Activated T-cell treated with anti-CD3 and anti-CD28 coated beads for 24 hours (primary cell): ENCODE measurements at regions not wholly inside any gene's neighbourhood (a gene's known extent, or its start where the extent isn't known, plus 50 kb on each side); places are given as distances from the start of the nearest gene placed in this dataset.
"Not testable (repeated sequence)": the region's sequence is repeated elsewhere in the genome, so short reads cannot be mapped to it uniquely, and the experiment has no call there.

Experiments
- DNase-seq: peaks from one replicate; pipeline ENCODE4 v3.0.0-alpha.2; 2020; ENCODE audit warnings: low read depth

DNA sequence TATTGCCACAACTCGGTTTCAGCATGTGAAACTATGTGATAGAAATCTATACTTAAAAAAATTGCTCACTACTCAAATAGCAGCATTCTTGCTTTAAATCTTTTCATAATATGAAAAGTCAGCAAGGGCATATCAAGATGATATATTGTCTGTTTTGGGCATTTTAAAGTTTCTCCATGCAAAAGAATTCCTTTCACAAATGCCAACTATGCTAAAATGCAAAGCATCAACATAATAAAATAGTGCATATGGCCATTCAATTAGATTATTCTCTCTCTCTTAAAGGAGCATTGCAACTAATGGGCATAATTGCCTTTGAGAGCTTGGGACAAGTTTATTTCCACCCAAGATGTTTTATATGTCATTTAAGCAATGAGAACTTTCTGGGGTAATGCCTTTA is 475.1 kb downstream of the ZPLD1 start:
- no peak for DNase-seq

DNA sequence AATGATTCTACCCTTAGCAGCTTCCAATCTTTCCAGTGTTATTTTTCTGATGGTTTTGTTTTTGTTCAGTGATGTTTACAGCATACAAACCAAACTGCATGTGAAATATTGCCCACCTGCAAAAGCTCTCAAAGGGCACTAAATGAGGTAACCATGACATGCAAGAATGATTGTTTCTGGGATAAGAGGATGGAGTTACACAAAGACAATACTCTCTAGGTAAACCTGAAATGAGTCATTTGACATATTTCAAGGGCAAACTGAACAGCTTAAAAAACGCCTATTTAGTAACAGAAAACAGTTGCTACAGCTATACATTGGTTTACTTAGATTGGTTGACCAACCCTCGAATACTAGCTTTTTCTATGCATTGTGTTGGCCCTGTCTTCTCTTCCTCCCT is 481.7 kb downstream of the ZPLD1 start:
- no peak for DNase-seq

DNA sequence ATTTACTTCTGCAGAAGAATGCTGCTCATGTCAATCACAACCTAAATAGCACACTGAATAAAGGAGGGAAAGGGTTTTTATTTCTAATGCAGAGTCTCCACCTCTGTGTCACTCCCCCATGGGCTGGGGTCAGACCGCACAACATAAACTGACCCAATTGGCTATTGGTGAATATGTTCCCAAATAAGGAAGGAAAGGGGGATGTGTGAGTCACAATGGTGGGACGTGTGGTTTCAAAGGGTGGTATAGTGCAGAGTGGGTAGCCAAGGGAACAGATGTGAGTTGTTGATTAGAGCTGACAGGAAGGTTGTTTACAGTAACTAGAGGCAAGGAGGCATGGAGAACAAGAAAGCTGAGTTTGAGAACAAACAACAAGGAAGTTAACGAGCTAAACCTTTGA is 491.8 kb downstream of the ZPLD1 start:
- no peak for DNase-seq

DNA sequence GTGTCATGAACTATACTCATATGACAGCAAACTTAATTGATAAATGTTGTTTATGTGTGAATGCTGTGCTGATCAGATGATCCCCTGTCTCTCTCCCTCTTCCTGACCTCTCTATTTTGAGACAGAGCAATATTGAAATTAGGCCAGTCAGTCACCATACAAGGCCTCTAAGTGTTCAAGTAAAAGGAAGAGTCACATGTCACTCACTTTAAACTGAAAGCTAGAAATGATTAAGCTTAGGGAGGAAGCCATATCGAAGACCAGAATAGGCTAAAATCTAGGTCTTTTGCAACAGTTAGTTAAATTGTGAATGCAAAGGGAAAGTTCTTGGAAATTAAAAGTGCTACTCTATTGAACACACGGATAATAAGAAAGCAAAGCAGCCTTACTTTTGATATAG is 498.6 kb downstream of the ZPLD1 start:
- DNase-seq = no peak

DNA sequence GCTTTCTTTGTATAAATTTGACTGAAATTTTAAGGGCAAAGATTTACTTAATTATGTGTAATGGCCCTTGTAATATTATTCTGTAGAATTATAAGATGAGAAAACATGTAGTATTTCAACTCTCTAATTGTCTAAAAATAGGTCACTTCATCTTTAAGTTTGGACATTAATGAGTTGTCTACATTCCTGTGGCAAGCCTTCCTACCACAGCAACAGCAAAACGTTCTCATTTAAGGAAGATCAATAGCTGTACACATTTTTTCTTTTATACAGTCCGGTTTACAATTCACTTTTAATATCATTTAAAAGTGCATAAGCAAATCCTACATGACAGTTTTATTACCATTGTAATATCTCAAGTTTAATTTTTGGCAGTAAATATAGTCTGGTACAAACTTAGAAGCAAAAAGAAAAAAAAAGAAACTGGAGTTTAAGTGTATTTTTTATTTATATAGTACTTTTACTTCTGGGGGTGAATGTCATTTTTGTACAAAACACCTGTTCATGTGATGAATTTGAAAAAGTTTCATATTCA is 501.8 kb downstream of the ZPLD1 start:
- DNase-seq = no peak

DNA sequence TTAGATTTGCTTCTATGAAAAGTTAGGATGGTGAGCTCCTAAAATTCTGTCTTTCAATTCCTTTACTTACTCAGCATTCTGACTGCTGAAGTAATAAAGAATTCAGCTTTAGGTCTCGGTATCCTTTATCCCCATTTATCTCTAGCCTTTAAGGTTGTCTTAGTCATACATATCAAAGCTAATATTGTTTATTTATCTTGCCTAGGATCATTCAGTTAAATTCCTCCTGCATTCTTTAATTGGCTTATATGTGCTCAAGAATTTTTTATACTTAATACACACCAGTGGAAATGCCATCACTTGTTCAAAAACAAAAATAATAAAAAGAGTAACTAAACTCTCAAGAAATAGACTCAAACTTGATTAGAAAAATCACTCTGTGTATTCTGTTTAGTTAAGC is 507.0 kb downstream of the ZPLD1 start:
- DNase-seq = no peak

DNA sequence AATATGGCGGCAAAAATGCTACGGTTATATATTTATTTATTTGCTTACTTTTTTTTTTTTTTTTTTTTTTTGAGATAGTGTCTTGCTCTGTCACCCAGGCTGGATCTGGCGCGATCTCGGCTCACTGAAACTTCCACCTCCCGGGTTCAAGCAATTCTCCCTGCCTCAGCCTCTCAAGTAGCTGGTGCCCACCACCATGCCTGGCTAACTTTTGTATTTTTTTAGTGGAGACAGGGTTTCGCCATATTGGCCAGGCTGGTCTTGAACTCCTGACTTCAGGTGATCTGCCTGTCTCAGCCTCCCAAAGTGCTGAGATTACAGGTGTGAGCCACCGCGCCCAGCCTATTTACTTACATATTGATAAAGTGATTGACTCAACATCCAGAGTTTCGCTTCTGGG is 511.6 kb downstream of the ZPLD1 start:
- not testable (repeated sequence) for DNase-seq

DNA sequence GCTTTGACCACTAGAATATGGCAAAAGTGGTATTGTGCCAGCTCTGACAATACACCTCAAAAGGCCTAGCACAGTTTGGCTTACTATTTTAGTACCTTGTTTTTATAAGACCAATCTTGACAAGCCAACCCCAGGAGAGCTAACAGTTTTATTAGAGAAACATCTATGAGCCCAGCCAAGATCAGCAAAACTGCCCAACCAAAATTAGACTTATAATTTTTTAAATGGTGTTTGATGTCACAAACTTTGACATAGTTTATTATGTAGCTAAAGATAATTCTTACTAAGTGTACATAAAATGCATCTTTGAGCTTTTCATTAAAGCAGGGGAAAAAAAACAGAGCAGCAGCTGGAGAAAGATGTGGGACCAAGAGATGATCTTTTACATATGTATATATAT is 537.5 kb downstream of the ZPLD1 start:
- no peak for DNase-seq

DNA sequence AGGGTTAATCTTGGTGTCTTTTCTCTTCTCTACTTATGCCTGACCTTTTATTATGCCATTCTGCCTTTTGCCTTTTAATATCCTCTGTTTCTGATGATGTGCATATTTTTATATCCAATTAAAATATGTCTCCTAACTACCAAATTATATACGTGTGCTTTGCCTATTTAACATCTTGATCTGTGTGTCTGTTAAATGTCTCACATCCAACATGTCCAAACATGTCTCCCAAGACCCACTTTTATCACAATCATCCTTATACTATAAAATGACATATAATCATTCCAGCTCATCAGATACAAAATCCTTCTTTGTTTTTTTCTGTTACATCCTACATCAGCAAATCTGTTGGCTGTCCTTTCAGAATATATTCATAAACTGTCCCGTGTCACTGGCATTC is 539.5 kb downstream of the ZPLD1 start:
- DNase-seq = no peak

DNA sequence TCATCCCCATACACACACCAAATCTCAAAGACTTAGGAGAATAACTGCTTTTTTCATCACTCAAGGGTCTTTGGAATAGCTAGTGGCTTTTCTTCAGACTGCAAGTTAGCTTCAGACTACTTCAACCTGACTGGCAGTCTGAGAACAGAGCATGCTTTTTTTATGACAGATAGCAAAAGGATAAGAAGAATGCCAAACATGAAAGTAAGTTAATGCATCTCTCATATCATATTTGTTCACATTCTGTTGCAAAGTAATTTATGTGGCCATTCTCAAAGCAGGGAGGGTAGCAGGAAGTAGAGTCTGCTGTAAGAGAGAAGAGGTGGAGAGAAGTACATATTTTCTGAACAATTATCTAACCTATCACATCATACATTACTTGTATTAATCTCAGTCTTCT is 544.4 kb downstream of the ZPLD1 start:
- DNase-seq = no peak

DNA sequence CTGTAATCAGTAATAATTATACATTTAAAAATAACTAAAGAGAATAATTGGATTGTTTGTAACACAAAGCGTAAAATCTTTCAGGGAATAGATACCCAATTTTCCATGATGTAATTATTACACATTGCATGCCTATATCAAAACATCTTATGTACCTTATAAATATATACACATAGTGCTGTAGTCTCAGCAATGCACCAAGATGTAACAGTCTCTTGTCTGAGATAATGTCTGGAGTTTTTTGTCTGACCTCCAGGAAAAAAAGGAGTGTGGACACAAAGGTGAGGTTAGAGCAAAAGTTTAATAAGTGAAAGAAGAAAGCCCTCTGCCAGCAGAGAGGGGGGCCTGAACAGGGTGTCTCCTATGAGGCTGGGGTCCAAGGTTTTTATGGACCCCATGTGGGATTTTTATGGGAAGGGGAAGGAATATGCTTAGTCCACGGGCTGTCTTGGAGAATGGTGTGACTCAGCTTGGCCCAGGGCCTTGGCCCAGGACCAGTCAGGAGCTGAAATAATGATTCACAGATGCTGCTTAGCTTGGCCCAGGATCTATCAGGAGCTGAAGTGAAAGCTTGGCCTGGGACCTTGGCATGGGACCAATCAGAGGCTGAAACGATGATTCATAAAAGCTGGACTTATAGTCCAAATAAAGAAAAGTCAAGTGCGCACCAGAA is 545.0 kb downstream of the ZPLD1 start:
- DNase-seq = no peak

DNA sequence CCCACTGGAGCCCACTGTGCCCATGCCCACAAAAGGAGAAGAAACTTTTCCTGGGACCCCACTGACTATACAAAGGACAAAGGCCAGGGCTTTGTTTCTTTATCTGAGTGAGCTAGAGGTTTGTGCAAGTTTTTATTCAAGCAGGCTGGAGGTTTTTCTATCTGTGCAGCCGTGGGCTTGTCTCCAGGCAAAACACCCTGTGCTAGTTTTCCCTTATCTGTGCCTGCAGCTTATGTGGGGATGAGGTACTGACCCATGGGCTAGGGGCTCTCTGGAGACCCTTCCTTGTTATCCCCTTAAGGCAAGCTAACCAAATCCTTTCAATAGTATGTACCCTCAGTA is 545.5 kb downstream of the ZPLD1 start:
- no peak for DNase-seq

DNA sequence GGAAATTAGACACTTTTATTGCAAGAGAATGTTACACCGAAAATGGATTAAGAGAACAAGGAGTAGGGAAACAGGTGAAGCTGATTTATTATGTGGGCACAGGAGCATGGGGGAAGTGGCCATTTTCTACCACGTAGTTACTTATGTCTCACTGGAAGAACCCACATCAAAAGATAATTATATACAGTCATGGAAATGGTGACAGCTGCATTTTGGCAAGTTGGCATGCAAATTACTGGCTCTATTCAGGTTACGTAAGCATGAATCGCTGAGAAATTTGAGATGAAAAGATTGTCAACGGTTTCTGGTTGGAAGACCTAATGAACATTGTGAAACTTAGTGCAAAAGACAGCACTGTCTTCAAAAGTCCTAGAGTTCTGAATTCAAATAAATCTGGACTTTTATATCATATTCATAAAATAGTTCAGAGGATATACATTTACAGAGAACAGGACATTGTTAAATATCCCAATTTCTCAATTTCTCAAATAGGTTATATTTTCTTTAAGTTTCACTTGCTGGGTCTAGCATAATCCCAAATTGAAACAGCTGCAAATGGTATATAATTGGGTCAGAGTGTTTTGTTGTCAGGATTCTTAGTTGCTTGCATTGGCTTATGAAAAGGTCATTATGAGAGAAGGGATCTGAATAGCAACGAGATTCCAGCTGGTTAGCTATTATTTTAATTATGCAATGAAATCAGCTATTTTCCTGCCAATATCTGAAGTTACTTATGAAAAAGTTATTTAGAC is 567.8 kb downstream of the ZPLD1 start:
- no peak for DNase-seq

DNA sequence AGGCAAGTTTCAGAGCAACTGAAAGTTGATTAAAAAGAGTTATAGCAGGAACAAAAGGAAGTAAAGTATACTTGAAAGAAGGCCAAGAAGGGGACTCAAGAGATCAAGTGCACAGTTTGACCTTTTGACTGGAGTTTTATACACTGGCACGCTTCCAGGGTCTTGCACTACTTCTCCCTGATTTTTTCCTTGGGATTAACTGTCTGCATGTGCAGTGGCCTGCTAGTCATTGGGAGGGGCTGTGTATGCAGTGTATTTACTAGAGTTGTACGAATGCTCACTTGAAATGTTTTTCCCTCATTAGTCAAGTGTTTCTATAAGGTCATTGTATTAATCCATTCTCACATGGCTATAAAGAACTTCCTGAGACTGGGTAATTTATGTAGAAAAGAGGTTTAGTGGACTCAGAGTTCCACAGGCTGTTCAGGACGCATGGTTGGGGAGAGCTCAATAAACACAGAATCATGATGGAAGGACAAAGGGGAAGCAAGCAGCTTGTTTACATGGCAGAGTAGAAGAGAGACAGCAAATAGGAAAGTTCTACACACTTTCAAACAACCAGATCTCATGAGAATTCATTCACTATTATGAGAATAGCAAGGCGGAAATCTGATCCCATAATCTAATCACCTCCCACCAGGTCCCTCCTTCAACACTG is 571.8 kb downstream of the ZPLD1 start:
- no peak for DNase-seq

DNA sequence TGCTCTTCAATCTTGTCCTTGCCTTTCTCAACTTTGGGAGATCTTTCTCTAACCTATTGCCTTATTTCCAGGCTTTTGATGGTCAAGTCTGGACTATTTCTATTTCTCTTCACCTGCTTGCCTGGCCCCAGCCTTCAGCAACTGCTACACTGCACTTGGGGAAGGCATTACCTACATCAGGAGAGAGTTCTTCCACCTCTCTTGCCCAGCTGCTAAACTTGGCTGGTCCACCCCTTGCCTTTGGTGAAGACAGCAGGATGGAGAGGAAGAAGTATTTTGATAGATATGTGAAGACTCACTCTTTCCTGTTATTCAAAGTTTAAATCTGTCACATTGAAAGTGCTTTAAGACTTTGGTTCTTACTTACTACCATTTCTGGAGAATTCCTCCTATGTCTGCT is 574.8 kb downstream of the ZPLD1 start:
- no peak for DNase-seq

DNA sequence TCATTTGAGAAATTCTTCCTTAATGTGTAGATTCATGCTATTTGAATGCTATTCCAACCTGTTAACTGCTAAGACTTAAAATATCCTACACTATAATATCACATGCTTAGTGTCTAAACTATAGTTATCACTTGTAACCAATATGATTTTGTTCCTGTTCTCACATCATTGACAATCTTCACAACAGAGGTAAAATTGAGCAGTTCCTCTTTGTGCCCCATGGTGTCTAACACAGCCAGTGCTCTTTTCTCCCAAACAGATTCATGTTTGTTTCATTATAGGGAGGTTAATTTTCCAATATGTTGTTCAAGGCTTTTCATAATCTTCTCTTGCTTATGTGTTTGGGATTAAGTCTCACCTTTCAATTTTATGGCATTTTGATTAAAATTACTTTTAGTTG is 591.1 kb downstream of the ZPLD1 start:
- no peak for DNase-seq

DNA sequence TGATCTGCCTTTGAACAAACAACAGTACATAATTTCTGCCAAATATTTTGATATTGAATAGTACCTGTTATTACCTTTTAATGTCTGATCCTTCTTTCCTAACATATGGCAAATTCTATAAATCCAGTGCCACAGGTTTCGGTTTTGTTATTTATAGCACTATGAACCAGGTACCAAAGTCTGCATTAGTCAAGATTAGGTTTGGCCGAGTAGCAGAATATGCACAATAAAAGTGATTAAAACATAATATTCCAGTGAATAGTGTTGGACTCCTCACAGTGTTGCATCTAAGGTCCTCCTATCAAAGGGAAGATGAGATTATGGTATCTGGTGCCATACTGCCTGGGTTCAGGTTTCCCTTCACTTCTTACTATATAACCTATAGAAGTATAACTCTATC is 599.0 kb downstream of the ZPLD1 start:
- no peak for DNase-seq

DNA sequence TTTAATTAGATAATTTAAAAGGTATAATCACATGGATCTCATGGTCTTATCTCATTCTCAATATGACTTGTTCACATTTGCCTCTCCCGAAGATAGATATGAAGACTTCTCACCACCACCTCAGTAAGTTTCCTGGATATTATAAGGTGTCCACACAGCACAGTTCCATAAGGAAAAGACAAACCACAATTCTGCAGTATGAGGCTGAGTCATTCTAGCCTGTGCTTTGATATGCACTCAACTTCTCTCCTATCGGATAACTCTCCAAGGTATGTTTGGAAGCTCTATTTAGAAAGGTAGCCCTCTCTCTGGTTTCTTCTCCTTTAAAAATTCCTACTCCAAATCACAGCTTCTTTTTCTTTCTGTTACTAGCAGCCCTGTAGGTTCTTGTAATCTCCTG is 612.8 kb downstream of the ZPLD1 start:
- DNase-seq = no peak

DNA sequence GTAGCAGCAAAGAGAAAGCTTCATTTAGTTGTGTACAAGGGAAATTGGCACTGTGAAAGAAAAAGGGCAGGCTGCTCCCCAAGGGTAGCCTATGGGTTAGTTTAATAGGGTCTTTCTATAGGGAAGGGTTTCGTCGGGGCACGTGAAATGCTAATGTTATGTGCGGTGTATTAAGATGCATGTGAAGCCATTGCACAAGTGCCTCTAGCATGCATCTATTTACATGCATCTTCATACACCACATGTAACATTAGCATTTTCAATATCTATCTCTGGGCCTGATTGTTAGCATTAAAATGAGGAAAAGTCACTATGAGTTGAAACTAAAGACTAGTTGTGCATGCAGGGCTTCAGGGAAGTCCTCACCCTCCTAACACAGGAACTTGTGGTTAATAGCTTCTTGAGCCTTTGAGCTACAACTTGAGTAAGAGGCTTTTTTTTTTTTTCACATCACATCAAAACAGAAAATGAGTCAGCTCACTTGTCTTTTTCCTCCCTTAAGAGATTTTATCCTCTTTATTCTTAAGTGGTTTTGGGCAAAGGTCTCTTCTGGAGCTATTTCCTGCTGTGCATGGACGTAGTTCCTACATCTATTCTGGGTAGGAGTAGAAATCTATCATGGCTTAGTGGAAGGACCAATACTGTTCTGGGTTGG is 613.4 kb downstream of the ZPLD1 start:
- DNase-seq = no peak

DNA sequence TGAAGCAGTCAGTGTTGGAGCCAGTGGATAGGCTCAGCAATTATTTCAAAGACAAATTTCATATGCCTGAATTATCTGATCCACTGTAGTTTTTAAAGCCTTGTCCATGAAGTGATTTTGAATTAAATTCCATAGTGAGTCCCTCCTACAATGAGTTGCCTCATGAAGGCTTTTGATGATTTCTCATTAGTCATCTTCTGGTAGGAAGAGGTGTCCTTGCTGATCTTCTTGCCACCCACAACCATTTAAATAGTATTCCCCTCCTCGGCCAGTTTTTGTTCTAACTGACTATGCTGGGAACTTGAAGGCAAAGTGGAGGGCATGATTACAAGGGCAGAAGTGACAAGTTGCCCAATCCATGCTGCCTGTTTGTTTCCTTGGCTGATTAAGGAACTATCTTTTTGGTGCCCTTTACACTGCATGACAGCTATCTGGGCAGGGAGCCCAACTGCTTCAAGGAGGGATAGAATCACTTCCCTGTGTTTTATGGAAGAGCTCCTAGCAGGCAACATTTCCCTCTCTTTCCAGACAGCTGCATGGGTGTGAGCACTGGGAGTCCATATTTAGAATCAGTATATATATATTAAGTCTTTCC is 617.5 kb downstream of the ZPLD1 start:
- DNase-seq = no peak

DNA sequence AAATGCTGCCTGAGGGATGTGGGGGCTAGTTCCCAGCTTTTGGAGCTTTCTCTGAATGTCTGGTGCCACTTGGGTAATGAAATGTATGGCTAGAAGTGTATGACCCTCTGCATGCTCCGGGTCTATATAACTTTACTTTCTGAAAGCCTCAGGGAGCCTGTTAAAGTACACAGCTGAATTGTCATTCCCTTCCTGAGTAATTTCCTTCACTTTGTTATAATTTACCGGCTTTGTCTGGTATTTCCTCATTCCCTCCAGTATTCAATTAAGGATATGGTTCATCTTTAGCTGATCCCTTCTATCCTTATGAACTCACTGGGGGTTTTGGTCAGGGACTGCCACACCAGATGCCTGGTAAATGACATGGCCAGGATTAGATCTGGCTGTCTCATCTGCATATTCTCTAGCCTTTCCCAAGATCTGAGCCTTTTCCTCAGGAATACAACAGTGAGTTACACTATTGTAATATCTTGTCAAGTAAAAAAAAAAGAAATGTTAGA is 620.3 kb downstream of the ZPLD1 start:
- DNase-seq = no peak

DNA sequence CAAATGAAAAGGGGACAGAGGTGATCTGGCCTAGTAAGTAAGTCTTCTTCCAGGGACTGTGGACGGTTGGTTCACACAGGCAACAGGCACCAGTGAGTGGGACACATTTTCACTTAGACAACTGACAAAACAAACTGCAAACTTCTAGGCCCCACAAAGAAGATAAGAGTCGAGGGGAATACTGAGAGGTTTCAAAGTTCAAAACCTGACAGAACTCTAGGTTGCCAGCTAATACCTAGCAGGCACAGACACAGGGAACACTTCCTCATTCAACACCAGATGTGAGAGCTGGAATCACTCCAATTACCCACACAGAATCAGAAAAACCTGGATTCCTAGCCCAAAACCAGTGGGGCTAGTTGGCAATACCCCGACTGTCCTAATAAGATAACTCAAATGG is 621.7 kb downstream of the ZPLD1 start:
- no peak for DNase-seq
